ENCODE measurements at regions not wholly inside any gene's neighbourhood (a gene's known extent, or its start where the extent isn't known, plus 50 kb on each side); places are given as distances from the start of the nearest gene placed in this dataset.

DNA sequence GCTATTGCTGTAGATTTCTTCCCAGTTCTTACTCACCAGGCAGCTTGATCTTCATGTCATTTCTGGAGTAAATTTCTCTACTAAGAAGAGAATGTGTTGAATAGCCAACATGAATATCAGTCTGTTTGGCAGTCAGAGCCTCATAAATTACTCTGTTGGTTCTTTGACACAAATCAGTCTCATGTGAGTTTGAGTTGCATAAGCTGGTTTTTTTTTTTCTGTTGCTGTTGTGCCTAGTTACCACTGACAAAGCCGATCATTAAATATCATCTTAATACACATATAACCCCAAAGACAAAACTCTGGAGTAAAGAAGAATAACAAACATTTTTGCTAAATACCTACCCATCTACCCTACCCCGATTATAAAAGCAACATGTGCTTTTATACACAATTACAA lies 240.5 kb upstream of the KCNJ16 start:
- TF ChIP-seq, protein P1, sequence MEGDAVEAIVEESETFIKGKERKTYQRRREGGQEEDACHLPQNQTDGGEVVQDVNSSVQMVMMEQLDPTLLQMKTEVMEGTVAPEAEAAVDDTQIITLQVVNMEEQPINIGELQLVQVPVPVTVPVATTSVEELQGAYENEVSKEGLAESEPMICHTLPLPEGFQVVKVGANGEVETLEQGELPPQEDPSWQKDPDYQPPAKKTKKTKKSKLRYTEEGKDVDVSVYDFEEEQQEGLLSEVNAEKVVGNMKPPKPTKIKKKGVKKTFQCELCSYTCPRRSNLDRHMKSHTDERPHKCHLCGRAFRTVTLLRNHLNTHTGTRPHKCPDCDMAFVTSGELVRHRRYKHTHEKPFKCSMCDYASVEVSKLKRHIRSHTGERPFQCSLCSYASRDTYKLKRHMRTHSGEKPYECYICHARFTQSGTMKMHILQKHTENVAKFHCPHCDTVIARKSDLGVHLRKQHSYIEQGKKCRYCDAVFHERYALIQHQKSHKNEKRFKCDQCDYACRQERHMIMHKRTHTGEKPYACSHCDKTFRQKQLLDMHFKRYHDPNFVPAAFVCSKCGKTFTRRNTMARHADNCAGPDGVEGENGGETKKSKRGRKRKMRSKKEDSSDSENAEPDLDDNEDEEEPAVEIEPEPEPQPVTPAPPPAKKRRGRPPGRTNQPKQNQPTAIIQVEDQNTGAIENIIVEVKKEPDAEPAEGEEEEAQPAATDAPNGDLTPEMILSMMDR (IDR thresholded peaks at IDR 0.05 in 4 of 5, conservative IDR thresholded peaks at IDR 0.05 in 1 of 5): no peak
- no peak for TF ChIP-seq POLR2A (IDR thresholded peaks at IDR 0.05)
